ACHN (cell line): ENCODE measurements at regions not wholly inside any gene's neighbourhood (a gene's known extent, or its start where the extent isn't known, plus 50 kb on each side); places are given as distances from the start of the nearest gene placed in this dataset.

Experiments
- DNase-seq: peaks from one replicate; pipeline ENCODE4 v3.0.0-alpha.2; 2015
- in situ Hi-C: cut with HindIII; loops from 2 replicates; pipeline ENCODE4 v1.10.0; 2017; ENCODE audit warnings: low sequenced_read_pairs, low pct_ligation_motif_present, low pct_unique_long_range_greater_than_20kb

- DNase-seq, result no peak
- in situ Hi-C loops, result no loop called here
Measured at GRCh38 chr5:38107096-38107495, 151.3 kb upstream of the EGFLAM start.

GRCh38 chr5:38105801-38106200 lies 152.6 kb upstream of the EGFLAM start:
- no peak for DNase-seq
- in situ Hi-C loops, result no loop called here

GRCh38 chr5:38105231-38105570 lies 153.2 kb upstream of the EGFLAM start:
- in situ Hi-C loops, result no loop called here
- no peak for DNase-seq

GRCh38 chr5:38104497-38105230 lies 153.7 kb upstream of the EGFLAM start:
- no peak for DNase-seq
- in situ Hi-C loops, result no loop called here

- no peak for DNase-seq
- in situ Hi-C loops, result no loop called here
Measured at GRCh38 chr5:38101897-38102296, 156.5 kb upstream of the EGFLAM start.

- in situ Hi-C loops, result no loop called here
- no peak for DNase-seq
Measured at GRCh38 chr5:38099205-38100168, 158.9 kb upstream of the EGFLAM start.

GRCh38 chr5:38094889-38095288 lies 163.5 kb upstream of the EGFLAM start:
- DNase-seq, result no peak
- in situ Hi-C loops, result no loop called here

- DNase-seq, result no peak
Measured at GRCh38 chr5:38093855-38094254, 164.5 kb upstream of the EGFLAM start.

GRCh38 chr5:38086777-38087176 lies 171.6 kb upstream of the EGFLAM start:
- in situ Hi-C loops, result no loop called here
- DNase-seq, result no peak

More at GRCh38 chr5:38093855-38094254, 164.5 kb upstream of the EGFLAM start:
- in situ Hi-C loops, result no loop called here

GRCh38 chr5:38079620-38080402 lies 178.5 kb upstream of the EGFLAM start:
- DNase-seq, result no peak
- in situ Hi-C loops, result no loop called here

- in situ Hi-C loops, result no loop called here
- peak; percentile 14 for DNase-seq
Measured at GRCh38 chr5:38078161-38078560, 180.2 kb upstream of the EGFLAM start.

GRCh38 chr5:38077652-38078051 lies 180.7 kb upstream of the EGFLAM start:
- in situ Hi-C loops, result no loop called here
- DNase-seq, result no peak

GRCh38 chr5:38071831-38072694 lies 186.3 kb upstream of the EGFLAM start:
- no peak for DNase-seq
- in situ Hi-C loops, result no loop called here

GRCh38 chr5:38070304-38070950 lies 187.9 kb upstream of the EGFLAM start:
- no peak for DNase-seq
- in situ Hi-C loops, result no loop called here

GRCh38 chr5:38069360-38069759 lies 189.0 kb upstream of the EGFLAM start:
- in situ Hi-C loops, result no loop called here
- no peak for DNase-seq

- in situ Hi-C loops, result no loop called here
- no peak for DNase-seq
Measured at GRCh38 chr5:38060354-38060753, 198.0 kb upstream of the EGFLAM start.

- no peak for DNase-seq
- in situ Hi-C loops, result no loop called here
Measured at GRCh38 chr5:38059876-38060275, 198.5 kb upstream of the EGFLAM start.
